HL-60 (cell line): ENCODE measurements at regions not wholly inside any gene's neighbourhood (a gene's known extent, or its start where the extent isn't known, plus 50 kb on each side); places are given as distances from the start of the nearest gene placed in this dataset.

Experiments used
- DNase-seq, 2 experiments: peaks; one replicate each; pipeline ENCODE4 v3.0.0-alpha.2; 2010 to 2020; ENCODE audit warnings: low read depth in 1 of 2, low spot score in 1 of 2
- H3K27ac ChIP-seq: fragments of 250-450 bp; sonication (Bioruptor Pico); replicated peaks from 2 replicates; pipeline ENCODE4 v1.5.1; 2020; ENCODE audit warnings: mild to moderate bottlenecking, moderate library complexity
- H3K27me3 ChIP-seq: fragments of 250-450 bp; sonication (Bioruptor Pico); 2 replicates; pipeline ENCODE4 v1.5.1; 2021; ENCODE audit warnings: mild to moderate bottlenecking, moderate library complexity; ENCODE audit not compliant: insufficient read depth, poor library complexity, severe bottlenecking
- H3K4me3 ChIP-seq: replicated peaks from 2 replicates; pipeline ENCODE4 v1.5.1; 2011; ENCODE audit warnings: mild to moderate bottlenecking, control low read depth, low read length; ENCODE audit not compliant: insufficient read depth
- GABPA ChIP-seq: IDR thresholded peaks from 2 replicates; pipeline ENCODE4 v1.6.1; 2012; ENCODE audit warnings: low read depth
- POLR2AphosphoS5 ChIP-seq: IDR thresholded peaks from 2 replicates; pipeline ENCODE4 v1.6.1; 2012; ENCODE audit warnings: low read depth
- REST ChIP-seq: IDR thresholded peaks from 2 replicates; pipeline ENCODE4 v1.6.1; 2012; ENCODE audit warnings: low read depth; ENCODE audit not compliant: insufficient replicate concordance
- SPI1 ChIP-seq: IDR thresholded peaks from 2 replicates; pipeline ENCODE4 v1.6.1; 2012; ENCODE audit warnings: low read depth, mild to moderate bottlenecking, borderline replicate concordance
- TF ChIP-seq, protein P1 (sequence below): IDR thresholded peaks from one replicate; pipeline ENCODE4 v1.5.1; 2011; ENCODE audit warnings: low read length, control low read depth, inconsistent platforms; ENCODE audit not compliant: insufficient read depth

- no peak for DNase-seq
These were observed 332.6 kb upstream of the SMC2 start for GRCh38 chr9:103761466-103761865.

DNA sequence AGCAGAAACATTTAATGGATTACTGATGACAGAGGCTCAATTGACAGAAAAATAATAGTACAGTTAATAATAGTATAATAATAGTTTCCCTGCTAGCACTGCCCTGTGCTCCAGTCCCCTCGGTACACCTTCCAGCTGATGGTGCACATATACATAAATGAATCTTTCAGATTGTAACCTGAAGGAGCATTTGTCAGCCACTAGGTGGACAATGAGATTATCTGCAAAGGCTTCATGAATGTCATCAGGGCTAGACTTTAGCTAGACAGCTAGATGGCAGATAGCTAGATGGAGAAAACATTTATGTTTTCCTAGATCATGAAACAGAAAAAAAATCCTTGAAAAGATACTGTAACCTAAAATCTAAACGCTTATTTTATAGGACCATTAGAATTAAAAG lies 304.4 kb upstream of the SMC2 start:
- Histone ChIP-seq H3K4me3 (no peak overlapping the region), H3K27me3 (no peaks in the 10 kb centered on the region), H3K27ac (no peak overlapping the region)
- TF ChIP-seq SPI1 (no peak), REST (no peak), POLR2AphosphoS5 (no peak), GABPA (no peak)
- TF ChIP-seq, protein P1, sequence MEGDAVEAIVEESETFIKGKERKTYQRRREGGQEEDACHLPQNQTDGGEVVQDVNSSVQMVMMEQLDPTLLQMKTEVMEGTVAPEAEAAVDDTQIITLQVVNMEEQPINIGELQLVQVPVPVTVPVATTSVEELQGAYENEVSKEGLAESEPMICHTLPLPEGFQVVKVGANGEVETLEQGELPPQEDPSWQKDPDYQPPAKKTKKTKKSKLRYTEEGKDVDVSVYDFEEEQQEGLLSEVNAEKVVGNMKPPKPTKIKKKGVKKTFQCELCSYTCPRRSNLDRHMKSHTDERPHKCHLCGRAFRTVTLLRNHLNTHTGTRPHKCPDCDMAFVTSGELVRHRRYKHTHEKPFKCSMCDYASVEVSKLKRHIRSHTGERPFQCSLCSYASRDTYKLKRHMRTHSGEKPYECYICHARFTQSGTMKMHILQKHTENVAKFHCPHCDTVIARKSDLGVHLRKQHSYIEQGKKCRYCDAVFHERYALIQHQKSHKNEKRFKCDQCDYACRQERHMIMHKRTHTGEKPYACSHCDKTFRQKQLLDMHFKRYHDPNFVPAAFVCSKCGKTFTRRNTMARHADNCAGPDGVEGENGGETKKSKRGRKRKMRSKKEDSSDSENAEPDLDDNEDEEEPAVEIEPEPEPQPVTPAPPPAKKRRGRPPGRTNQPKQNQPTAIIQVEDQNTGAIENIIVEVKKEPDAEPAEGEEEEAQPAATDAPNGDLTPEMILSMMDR = no peak
- no peak for DNase-seq

More at GRCh38 chr9:103761466-103761865, 332.6 kb upstream of the SMC2 start:
- Histone ChIP-seq H3K27me3 (no peaks in the 10 kb centered on the region), H3K4me3 (no peak overlapping the region), H3K27ac (no peak overlapping the region)
- TF ChIP-seq POLR2AphosphoS5 (no peak), SPI1 (no peak), REST (no peak), GABPA (no peak)
- TF ChIP-seq, protein P1 = no peak

- TF ChIP-seq POLR2AphosphoS5 (no peak), REST (no peak)
- Histone ChIP-seq H3K4me3 (no peak overlapping the region), H3K27ac (no peak overlapping the region), H3K27me3 (no peaks in the 10 kb centered on the region)
- DNase-seq = no peak
These were observed 295.5 kb upstream of the SMC2 start for GRCh38 chr9:103798620-103799019.

GRCh38 chr9:103799959-103800358 lies 294.1 kb upstream of the SMC2 start:
- H3K27me3 ChIP-seq = no peaks in the 10 kb centered on the region
- H3K4me3 ChIP-seq = no peak overlapping the region
- H3K27ac ChIP-seq = no peak overlapping the region
- no peak for DNase-seq
- TF ChIP-seq POLR2AphosphoS5 (no peak), REST (no peak), GABPA (no peak), SPI1 (no peak)
- TF ChIP-seq, protein P1 = no peak
